ENCODE measurements at regions not wholly inside any gene's neighbourhood (a gene's known extent, or its start where the extent isn't known, plus 50 kb on each side); places are given as distances from the start of the nearest gene placed in this dataset.

GRCh38 chr3:76479161-76479650 lies 560.7 kb upstream of the ROBO2 start:
- TF ChIP-seq POLR2AphosphoS5 (IDR thresholded peaks at IDR 0.05; ENCODE audit: low read depth) (no peak), REST (IDR thresholded peaks at IDR 0.05; ENCODE audit: insufficient replicate concordance, low read depth) (no peak), CTCF (IDR thresholded peaks at IDR 0.05; ENCODE audit: insufficient read depth, low read length) (no peak), GABPA (IDR thresholded peaks at IDR 0.05; ENCODE audit: low read depth) (no peak)

Data from HL-60 (cell line).